PC-9 (cell line): ENCODE measurements at regions not wholly inside any gene's neighbourhood (a gene's known extent, or its start where the extent isn't known, plus 50 kb on each side); places are given as distances from the start of the nearest gene placed in this dataset.
A peak's percentile ranks its signal among the peaks of the same experiment; 100 is the strongest.

ENCODE experiments used
- BruUV-seq: library from RNA; stranded (reverse); fragments of 400-500 nt; replicated peaks from 2 replicates; lab custom pipeline; 2021; lab: Mats Ljungman, UMichigan
- CTCF ChIA-PET: fragments of 300-600 bp; sonication (Branson Sonifier 250); formaldehyde crosslinking; loops from one replicate; lab custom pipeline; 2022; ENCODE audit warnings: antibody characterized with exemption; lab: Charles Lee
- POLR2A ChIA-PET: fragments of 300-600 bp; sonication (Branson Sonifier 250); formaldehyde crosslinking; loops from one replicate; lab custom pipeline; 2022; ENCODE audit warnings: antibody characterized with exemption; ENCODE audit not compliant: unreplicated experiment; lab: Charles Lee
- DNase-seq, 2 experiments: peaks; one replicate each; pipeline versions ENCODE4 v3.0.0 to v3.0.0-alpha.2; 2015 to 2022; ENCODE audit warnings: mixed read lengths in 1 of 2
- H2AFZ ChIP-seq: fragments of 200-600 bp; sonication (generic); 2 replicates; pipeline ENCODE4 v1.8.1; 2017; ENCODE audit warnings: antibody characterized with exemption
- H3F3A ChIP-seq: fragments of 200-600 bp; sonication (generic); 2 replicates; pipeline ENCODE4 v1.8.1; 2017; ENCODE audit warnings: antibody characterized with exemption, mild to moderate bottlenecking, low read depth; ENCODE audit not compliant: insufficient read depth
- H3K27ac ChIP-seq: fragments of 200-600 bp; sonication (generic); 2 replicates; pipeline ENCODE4 v1.6.1; 2016; ENCODE audit warnings: mixed run types
- H3K27me3 ChIP-seq: fragments of 200-600 bp; sonication (generic); 2 replicates; pipeline ENCODE4 v1.6.1; 2016; ENCODE audit warnings: low read depth, mixed run types; ENCODE audit not compliant: insufficient read depth
- H3K36me3 ChIP-seq: fragments of 200-600 bp; sonication (generic); 2 replicates; pipeline ENCODE4 v1.6.1; 2016; ENCODE audit warnings: low read depth, mixed run types
- H3K4me1 ChIP-seq: fragments of 200-600 bp; sonication (generic); replicated peaks from 2 replicates; pipeline ENCODE4 v1.6.1; 2016; ENCODE audit warnings: mixed run types; ENCODE audit not compliant: insufficient read depth
- H3K4me2 ChIP-seq: fragments of 200-600 bp; sonication (generic); 2 replicates; pipeline ENCODE4 v1.6.1; 2017; ENCODE audit warnings: mixed run types
- H3K4me3 ChIP-seq: fragments of 200-600 bp; sonication (generic); 2 replicates; pipeline ENCODE4 v1.6.1; 2016; ENCODE audit warnings: mixed run types
- H3K79me2 ChIP-seq: fragments of 200-600 bp; sonication (generic); 2 replicates; pipeline ENCODE4 v1.6.1; 2017; ENCODE audit warnings: low read depth, mixed run types
- H3K9me2 ChIP-seq: fragments of 200-600 bp; sonication (generic); 2 replicates; pipeline ENCODE4 v1.8.1; 2017; ENCODE audit warnings: mild to moderate bottlenecking; ENCODE audit not compliant: insufficient read depth
- H3K9me3 ChIP-seq: fragments of 200-600 bp; sonication (generic); 2 replicates; pipeline ENCODE4 v1.8.1; 2016; ENCODE audit warnings: low read depth; ENCODE audit not compliant: insufficient read depth
- H4K20me1 ChIP-seq: fragments of 200-600 bp; sonication (generic); 2 replicates; pipeline ENCODE4 v1.8.1; 2017; ENCODE audit not compliant: insufficient read depth
- EZH2 ChIP-seq: fragments of 200-600 bp; sonication (generic); IDR thresholded peaks from 2 replicates; pipeline ENCODE4 v1.8.0; 2017; ENCODE audit warnings: antibody characterized with exemption, low read depth
- intact Hi-C: fragments of 100-400 bp; cut with micrococcal nuclease; formaldehyde crosslinking; loops from one replicate; pipeline ENCODE4 v1.10.0; 2022; ENCODE audit not compliant: unreplicated experiment
- TF ChIP-seq, protein P1 (sequence below): fragments of 200-600 bp; sonication (generic); conservative IDR thresholded peaks from 2 replicates; pipeline ENCODE4 v1.6.1; 2017; ENCODE audit warnings: mixed run types, antibody characterized with exemption, mild to moderate bottlenecking, moderate library complexity

GRCh38 chr20:56711018-56711417 is 81.9 kb downstream of the TFAP2C start:
- Histone ChIP-seq H3K27me3 (no peaks in the 10 kb centered on the region), H3K4me1 (peaks cover 20% of the 10 kb centered on the region), H3K27ac (peak overlapping the region; percentile 64), H2AFZ (no peak overlapping the region), H3F3A (peaks cover 11% of the 10 kb centered on the region; the same call in 1 of the 2 replicates), H3K4me2 (peak overlapping the region; percentile 50), H4K20me1 (no peaks in the 10 kb centered on the region), H3K79me2 (no peaks in the 10 kb centered on the region), H3K36me3 (no peaks in the 10 kb centered on the region), H3K4me3 (no peak overlapping the region), H3K9me3 (no peaks in the 10 kb centered on the region), H3K9me2 (no peaks in the 10 kb centered on the region)
- TF ChIP-seq, protein P1, sequence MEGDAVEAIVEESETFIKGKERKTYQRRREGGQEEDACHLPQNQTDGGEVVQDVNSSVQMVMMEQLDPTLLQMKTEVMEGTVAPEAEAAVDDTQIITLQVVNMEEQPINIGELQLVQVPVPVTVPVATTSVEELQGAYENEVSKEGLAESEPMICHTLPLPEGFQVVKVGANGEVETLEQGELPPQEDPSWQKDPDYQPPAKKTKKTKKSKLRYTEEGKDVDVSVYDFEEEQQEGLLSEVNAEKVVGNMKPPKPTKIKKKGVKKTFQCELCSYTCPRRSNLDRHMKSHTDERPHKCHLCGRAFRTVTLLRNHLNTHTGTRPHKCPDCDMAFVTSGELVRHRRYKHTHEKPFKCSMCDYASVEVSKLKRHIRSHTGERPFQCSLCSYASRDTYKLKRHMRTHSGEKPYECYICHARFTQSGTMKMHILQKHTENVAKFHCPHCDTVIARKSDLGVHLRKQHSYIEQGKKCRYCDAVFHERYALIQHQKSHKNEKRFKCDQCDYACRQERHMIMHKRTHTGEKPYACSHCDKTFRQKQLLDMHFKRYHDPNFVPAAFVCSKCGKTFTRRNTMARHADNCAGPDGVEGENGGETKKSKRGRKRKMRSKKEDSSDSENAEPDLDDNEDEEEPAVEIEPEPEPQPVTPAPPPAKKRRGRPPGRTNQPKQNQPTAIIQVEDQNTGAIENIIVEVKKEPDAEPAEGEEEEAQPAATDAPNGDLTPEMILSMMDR, result no peak
- no peak for TF ChIP-seq EZH2
- intact Hi-C loops, result no loop called here
- ChIA-PET CTCF (interaction anchor here (0.6 kb wide), 1 partner anchor 9 kb away, joined by 3 read pairs; no protein-coding TSS in a partner anchor), POLR2A (interaction anchor here (0.6 kb wide), 1 partner anchor 84 kb away, joined by 3 read pairs; no protein-coding TSS in a partner anchor)
- BruUV-seq, result no TSS peak
- DNase-seq, result peak; percentile 36 to 83

DNA sequence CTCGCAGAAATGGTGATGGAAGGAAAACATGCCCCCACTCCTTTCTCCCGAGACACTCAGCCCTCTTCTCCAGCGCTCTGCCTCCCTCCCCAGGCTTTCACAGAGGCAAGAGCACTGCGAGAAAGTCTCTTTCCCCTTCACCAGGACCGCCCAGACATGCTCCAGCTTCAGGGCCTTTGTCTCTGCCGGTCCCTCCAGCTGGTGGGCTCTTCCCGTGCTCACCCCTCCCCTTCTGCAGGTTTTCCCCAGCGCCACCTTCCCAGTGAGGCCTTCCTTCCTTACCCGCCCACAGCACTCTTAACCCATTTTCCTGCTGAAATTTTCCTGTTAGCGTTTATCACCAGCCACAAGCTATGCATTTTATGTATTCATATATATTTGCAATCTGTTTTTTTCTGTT is 86.2 kb downstream of the TFAP2C start:
- intact Hi-C loops, result no loop called here

GRCh38 chr20:56715902-56716519 is 86.9 kb downstream of the TFAP2C start:
- Histone ChIP-seq H3K36me3 (no peaks in the 10 kb centered on the region), H3F3A (peaks cover 11% of the 10 kb centered on the region; the same call in 1 of the 2 replicates), H3K27me3 (no peaks in the 10 kb centered on the region), H4K20me1 (no peaks in the 10 kb centered on the region), H3K4me2 (no peak overlapping the region), H3K4me1 (peaks cover 18% of the 10 kb centered on the region), H3K27ac (no peak overlapping the region), H3K9me3 (no peaks in the 10 kb centered on the region), H3K79me2 (no peaks in the 10 kb centered on the region), H3K9me2 (no peaks in the 10 kb centered on the region), H3K4me3 (no peak overlapping the region), H2AFZ (no peak overlapping the region)
- no TSS peak for BruUV-seq
- TF ChIP-seq, protein P1, result no peak
- no peak for TF ChIP-seq EZH2
- intact Hi-C loops, result no loop called here
- ChIA-PET POLR2A (no interaction called here), CTCF (no interaction called here)
- no peak for DNase-seq

More for the DNA sequence above, 86.2 kb downstream of the TFAP2C start:
- no peaks in the 10 kb centered on the region for H3K27me3 ChIP-seq
- TF ChIP-seq EZH2, result no peak
- TF ChIP-seq, protein P1, result no peak
- no peak overlapping the region for H2AFZ ChIP-seq
- CTCF ChIA-PET, result no interaction called here
- H3K9me2 ChIP-seq, result no peaks in the 10 kb centered on the region
- H3K36me3 ChIP-seq, result no peaks in the 10 kb centered on the region
- no peaks in the 10 kb centered on the region for H3K79me2 ChIP-seq
- peaks cover 11% of the 10 kb centered on the region; the same call in 1 of the 2 replicates for H3F3A ChIP-seq
- no peaks in the 10 kb centered on the region for H4K20me1 ChIP-seq
- H3K4me1 ChIP-seq, result peaks cover 20% of the 10 kb centered on the region
- no peak overlapping the region for H3K4me2 ChIP-seq
- H3K9me3 ChIP-seq, result no peaks in the 10 kb centered on the region
- POLR2A ChIA-PET, result no interaction called here
- DNase-seq, result no peak
- H3K4me3 ChIP-seq, result no peak overlapping the region
- no TSS peak for BruUV-seq
- no peak overlapping the region for H3K27ac ChIP-seq
